ENCODE measurements at regions not wholly inside any gene's neighbourhood (a gene's known extent, or its start where the extent isn't known, plus 50 kb on each side); places are given as distances from the start of the nearest gene placed in this dataset.

GRCh38 chr20:19819149-19819548 is 61.1 kb downstream of the RIN2 start:
- TF ChIP-seq CTCF (IDR thresholded peaks at IDR 0.05): no peak
- no peak for TF ChIP-seq POLR2A (IDR thresholded peaks at IDR 0.05)
- no peak for TF ChIP-seq POLR2AphosphoS5 (IDR thresholded peaks at IDR 0.05)

Data from stomach (tissue), 4 donors.